CD4-positive, alpha-beta memory T cell (primary cell): ENCODE measurements at regions not wholly inside any gene's neighbourhood (a gene's known extent, or its start where the extent isn't known, plus 50 kb on each side); places are given as distances from the start of the nearest gene placed in this dataset.
A peak's percentile ranks its signal among the peaks of the same experiment; 100 is the strongest.
"Not testable (repeated sequence)": the region's sequence is repeated elsewhere in the genome, so short reads cannot be mapped to it uniquely, and the experiment has no call there.

ENCODE experiments used
- CTCF ChIA-PET: fragments of 350-600 bp; sonication (Branson Sonifier 250); formaldehyde crosslinking; loops from one replicate; lab custom pipeline; 2021; ENCODE audit warnings: inconsistent platforms; ENCODE audit not compliant: partially characterized antibody; lab: Charles Lee
- POLR2A ChIA-PET: fragments of 350-600 bp; sonication (Branson Sonifier 250); formaldehyde crosslinking; loops from one replicate; lab custom pipeline; 2021; ENCODE audit not compliant: partially characterized antibody; lab: Charles Lee
- DNase-seq, 5 donors: peaks; one replicate each; pipeline versions ENCODE4 v3.0.0 to v3.0.0-alpha.2; 2020 to 2022; ENCODE audit warnings: mixed read lengths in 1 of 5
- H3K27ac ChIP-seq: one replicate; pipeline ENCODE4 v1.7.0; 2013; ENCODE audit warnings: low read depth, low read length
- H3K27me3 ChIP-seq: 2 replicates; pipeline ENCODE4 v1.7.0; 2013; ENCODE audit warnings: mild to moderate bottlenecking, low read length, moderate library complexity; ENCODE audit not compliant: insufficient read depth
- H3K36me3 ChIP-seq: 2 replicates; pipeline ENCODE4 v1.7.0; 2013; ENCODE audit warnings: mild to moderate bottlenecking, low read length, moderate library complexity; ENCODE audit not compliant: insufficient read depth
- H3K4me1 ChIP-seq: 2 replicates; pipeline ENCODE4 v1.7.0; 2013; ENCODE audit warnings: mild to moderate bottlenecking, low read length, moderate library complexity; ENCODE audit not compliant: insufficient read depth
- H3K4me3 ChIP-seq, 2 donors: one replicate each; pipeline ENCODE4 v1.7.0; 2013; ENCODE audit warnings: low read length in 2 of 2, mild to moderate bottlenecking in 1 of 2
- H3K9me3 ChIP-seq, 2 donors: one replicate each; pipeline ENCODE4 v1.7.0; 2013; ENCODE audit warnings: low read length in 2 of 2, control low read depth in 1 of 2; ENCODE audit not compliant: control insufficient read depth in 1 of 2
- H3K27ac Mint-ChIP-seq, 7 donors: one replicate each; pipeline ENCODE4 v1.8.0; 2020 to 2021; ENCODE audit warnings: mixed read lengths in 7 of 7, mild to moderate bottlenecking in 6 of 7, inconsistent platforms in 3 of 7, moderate library complexity in 3 of 7
- H3K27me3 Mint-ChIP-seq, 2 donors: one replicate each; pipeline ENCODE4 v1.8.0; 2020 to 2021; ENCODE audit warnings: mixed read lengths in 2 of 2
- H3K36me3 Mint-ChIP-seq, 2 donors: one replicate each; pipeline ENCODE4 v1.8.0; 2020 to 2021; ENCODE audit warnings: mixed read lengths in 2 of 2, inconsistent platforms in 1 of 2, mild to moderate bottlenecking in 1 of 2
- H3K4me1 Mint-ChIP-seq, 4 donors: one replicate each; pipeline ENCODE4 v1.8.0; 2020 to 2021; ENCODE audit warnings: mixed read lengths in 4 of 4, mild to moderate bottlenecking in 1 of 4
- H3K4me3 Mint-ChIP-seq, 8 donors: one replicate each; pipeline ENCODE4 v1.8.0; 2020 to 2021; ENCODE audit warnings: mixed read lengths in 8 of 8, mild to moderate bottlenecking in 7 of 8, moderate library complexity in 6 of 8, inconsistent platforms in 3 of 8
- H3K9me3 Mint-ChIP-seq, 8 donors: one replicate each; pipeline ENCODE4 v1.8.0; 2020 to 2021; ENCODE audit warnings: mixed read lengths in 8 of 8, mild to moderate bottlenecking in 5 of 8, inconsistent platforms in 3 of 8, moderate library complexity in 1 of 8
- intact Hi-C: fragments of 100-400 bp; cut with micrococcal nuclease; formaldehyde crosslinking; loops from one replicate; pipeline ENCODE4 v1.15.1; 2023

DNA sequence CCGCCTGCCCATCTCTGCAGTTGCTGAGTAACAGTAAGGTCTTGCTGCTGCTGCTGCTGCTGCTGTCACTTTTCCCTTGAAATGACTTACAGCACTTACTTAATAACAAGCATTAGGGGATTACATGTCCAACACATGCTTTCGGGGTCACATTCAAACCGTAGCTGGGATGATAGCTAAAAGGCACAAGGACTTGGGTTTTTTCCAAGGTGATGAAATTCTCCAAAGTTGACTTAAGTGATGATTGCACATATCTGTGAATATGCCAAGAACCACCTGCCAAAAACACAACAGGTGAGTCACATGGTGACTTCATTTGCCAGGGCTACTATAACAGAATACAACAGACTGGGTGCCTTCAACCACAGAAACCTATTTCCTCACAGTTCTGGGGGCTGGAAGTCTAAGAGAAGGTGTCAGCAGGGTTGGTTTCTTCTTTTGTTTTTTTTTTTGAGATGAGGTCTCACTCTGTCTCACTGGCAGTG is 121.9 kb upstream of the TNRC6C start:
- POLR2A ChIA-PET: interaction anchor here (1.4 to 2.3 kb wide), 2 partner anchors 51 to 122 kb away, joined by 9 read pairs; partner anchors contain the start of gene TNRC6C
- intact Hi-C loops: no loop called here
- CTCF ChIA-PET: interaction anchor here (0.9 kb wide), 1 partner anchor 26 kb away, joined by 4 read pairs; no protein-coding TSS in a partner anchor
- H3K27ac Mint-ChIP-seq: peak overlapping the region in 3 of 7 donors; percentile 40 to 74 (median 54)
- peak in 3 of 5 donors; percentile 20 to 74 (median 22) for DNase-seq
- H3K4me3 Mint-ChIP-seq: no peak overlapping the region
- no peaks in the 10 kb centered on the region for H3K36me3 ChIP-seq
- no peaks in the 10 kb centered on the region for H3K36me3 Mint-ChIP-seq
- no peaks in the 10 kb centered on the region for H3K9me3 ChIP-seq
- H3K27ac ChIP-seq: no peak overlapping the region
- H3K9me3 Mint-ChIP-seq: no peaks in the 10 kb centered on the region
- H3K4me1 Mint-ChIP-seq: peaks cover 23 to 60% (median 31%) of the 10 kb centered on the region in 4 donors
- no peak overlapping the region for H3K4me3 ChIP-seq
- no peaks in the 10 kb centered on the region for H3K27me3 ChIP-seq
- H3K27me3 Mint-ChIP-seq: no peaks in the 10 kb centered on the region
- peaks cover 17% of the 10 kb centered on the region for H3K4me1 ChIP-seq

DNA sequence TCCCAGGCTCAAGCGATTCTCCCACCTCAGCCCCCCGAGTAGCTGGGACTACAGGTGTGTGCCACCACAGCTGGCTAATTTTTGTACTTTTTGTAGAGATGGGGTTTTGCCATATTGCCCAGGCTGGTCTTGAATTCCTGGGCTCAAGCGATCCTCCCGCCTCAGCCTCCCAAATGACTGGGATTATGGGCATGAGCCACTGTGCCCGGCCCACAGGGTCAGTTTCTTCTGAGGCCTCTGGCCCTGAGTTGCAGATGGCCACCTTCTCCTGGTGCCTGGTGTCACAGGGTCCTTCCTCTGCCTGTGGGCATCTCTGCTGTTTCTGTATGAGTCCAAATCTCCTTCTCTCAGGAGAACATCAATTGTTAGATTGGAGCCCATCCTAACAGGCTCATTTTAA is 121.4 kb upstream of the TNRC6C start:
- CTCF ChIA-PET, H3K27me3 Mint-ChIP-seq, intact Hi-C loops, DNase-seq, H3K36me3 Mint-ChIP-seq, H3K4me3 ChIP-seq, H3K27ac ChIP-seq, H3K9me3 Mint-ChIP-seq, H3K27me3 ChIP-seq, H3K4me3 Mint-ChIP-seq, H3K36me3 ChIP-seq, H3K9me3 ChIP-seq: not testable (repeated sequence)
- POLR2A ChIA-PET: interaction anchor here (1.3 kb wide), 2 partner anchors 45 to 121 kb away, joined by 4 to 5 read pairs; partner anchors contain the start of gene TNRC6C
- H3K4me1 Mint-ChIP-seq: peaks cover 26 to 60% (median 34%) of the 10 kb centered on the region in 4 donors
- peak overlapping the region in 1 of 7 donors; percentile 54 for H3K27ac Mint-ChIP-seq
- H3K4me1 ChIP-seq: peaks cover 22% of the 10 kb centered on the region

DNA sequence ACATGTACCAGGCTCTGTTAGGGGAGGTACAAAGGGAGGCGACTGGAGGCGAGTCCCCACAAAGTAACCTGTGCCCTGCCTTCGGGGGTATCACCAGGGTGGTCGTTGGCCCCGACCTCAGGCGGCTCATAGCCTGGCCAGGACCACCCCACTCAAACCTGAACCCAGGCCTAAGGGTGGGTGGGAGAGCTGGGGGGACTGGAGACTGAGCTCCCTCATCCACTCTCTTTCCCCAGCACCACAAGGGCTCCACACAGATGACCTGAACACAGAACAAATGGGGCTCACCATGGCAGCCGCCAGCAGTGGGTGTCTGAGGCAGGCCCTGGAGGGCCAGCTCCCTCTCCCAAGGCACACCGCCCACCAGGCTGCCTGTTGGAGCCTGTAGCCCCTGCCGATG is 120.6 kb upstream of the TNRC6C start:
- Histone ChIP-seq H3K4me1 (peaks cover 30% of the 10 kb centered on the region), H3K27me3 (no peaks in the 10 kb centered on the region), H3K4me3 (no peak overlapping the region), H3K27ac (no peak overlapping the region), H3K9me3 (no peaks in the 10 kb centered on the region), H3K36me3 (no peaks in the 10 kb centered on the region)
- H3K27me3 Mint-ChIP-seq: no peaks in the 10 kb centered on the region
- H3K27ac Mint-ChIP-seq: no peak overlapping the region
- no peak for DNase-seq
- H3K4me1 Mint-ChIP-seq: peaks cover 32 to 67% (median 42%) of the 10 kb centered on the region in 4 donors
- intact Hi-C loops: no loop called here
- POLR2A ChIA-PET: interaction anchor here (1.3 kb wide), 2 partner anchors 44 to 120 kb away, joined by 4 to 5 read pairs; partner anchors contain the start of gene TNRC6C
- no peaks in the 10 kb centered on the region for H3K9me3 Mint-ChIP-seq
- H3K4me3 Mint-ChIP-seq: no peak overlapping the region
- CTCF ChIA-PET: no interaction called here
- H3K36me3 Mint-ChIP-seq: no peaks in the 10 kb centered on the region

DNA sequence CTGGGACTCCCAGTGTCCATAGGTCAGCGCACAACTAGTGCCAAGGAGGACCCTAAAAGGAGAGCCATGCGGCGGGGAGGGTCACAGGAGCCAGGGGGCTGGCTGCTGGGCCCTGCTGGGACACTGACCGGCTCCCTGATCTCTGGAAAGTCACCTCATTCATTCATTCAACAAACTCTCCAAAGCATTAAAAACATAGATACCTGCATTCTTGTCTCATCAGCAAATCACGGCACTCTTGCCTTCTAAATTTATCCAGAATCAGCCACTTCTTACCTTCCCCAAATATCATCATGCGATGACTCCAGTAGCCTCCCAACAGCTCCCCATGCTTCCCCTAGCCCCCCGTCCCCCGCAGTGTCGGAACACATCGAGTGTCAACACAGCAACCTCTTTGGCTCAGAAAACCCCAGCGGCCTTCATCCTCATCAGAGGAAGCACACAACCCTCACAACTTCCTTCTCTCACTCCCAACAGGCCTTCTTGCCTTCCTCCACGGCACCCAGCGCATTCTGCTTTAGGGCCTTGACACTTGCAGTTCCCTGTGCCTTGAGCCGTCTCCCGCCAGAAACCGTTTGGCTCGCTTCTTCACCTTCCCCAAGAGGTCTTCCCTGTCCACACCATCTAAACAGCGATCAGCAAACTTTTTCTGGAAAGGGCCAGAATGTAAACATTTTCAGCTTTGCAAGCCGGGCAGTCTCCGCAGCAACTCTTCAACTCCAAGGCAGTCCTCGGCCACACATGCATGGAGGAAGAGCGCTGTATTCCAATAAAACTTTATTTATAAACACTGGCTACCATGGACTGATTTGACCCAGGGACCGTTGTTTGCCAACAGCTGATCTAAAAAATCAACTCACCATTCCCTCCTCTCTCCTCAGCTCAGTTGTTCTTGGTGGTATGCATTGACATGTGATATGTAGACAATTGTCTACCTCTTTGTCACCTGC is 119.5 kb upstream of the TNRC6C start:
- CTCF ChIA-PET: no interaction called here
- intact Hi-C loops: no loop called here

DNA sequence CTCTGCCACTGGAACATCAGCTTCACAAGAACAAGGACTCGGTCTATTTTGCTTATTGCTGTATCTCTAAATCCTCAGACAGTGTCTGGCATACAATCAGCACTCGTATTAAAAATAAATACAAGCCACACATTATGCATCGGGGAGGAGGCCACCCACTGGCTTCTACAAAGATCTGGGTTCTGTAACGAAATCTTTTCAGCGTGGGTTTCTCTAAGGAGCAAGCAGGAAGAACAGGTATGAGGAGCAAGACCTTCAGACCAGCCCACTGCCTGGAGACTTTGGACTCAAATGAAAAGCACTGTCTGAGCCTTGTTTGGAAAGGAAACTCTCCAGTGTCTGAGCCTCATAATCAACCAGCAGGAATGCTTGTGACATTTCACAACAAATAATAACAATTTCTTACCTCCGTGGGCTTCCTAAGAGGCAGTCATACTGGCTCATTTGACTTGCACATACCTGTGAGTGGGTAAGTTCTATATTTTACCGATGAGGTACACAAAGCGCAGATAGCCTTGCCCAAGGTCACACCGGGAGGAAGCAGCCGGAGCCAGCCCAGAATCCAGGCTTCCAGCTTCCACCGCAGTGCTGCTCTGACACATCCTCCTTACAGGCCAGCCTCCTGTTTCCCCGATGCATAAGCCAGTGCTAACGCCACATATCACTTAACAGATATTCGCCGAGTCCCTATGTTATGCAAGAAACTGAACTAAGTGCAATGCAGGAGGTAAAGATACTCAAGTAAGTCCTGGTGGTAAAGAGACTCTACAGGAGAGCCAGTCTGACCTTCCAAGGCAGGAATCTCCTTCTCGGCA is 118.6 kb upstream of the TNRC6C start:
- Histone ChIP-seq H3K36me3 (no peaks in the 10 kb centered on the region), H3K4me3 (no peak overlapping the region), H3K4me1 (peaks cover 36% of the 10 kb centered on the region), H3K27ac (no peak overlapping the region), H3K9me3 (no peaks in the 10 kb centered on the region), H3K27me3 (no peaks in the 10 kb centered on the region)
- Mint-ChIP-seq H3K9me3 (no peaks in the 10 kb centered on the region), H3K4me1 (peaks cover 31 to 67% (median 45%) of the 10 kb centered on the region in 4 donors), H3K36me3 (no peaks in the 10 kb centered on the region), H3K27me3 (no peaks in the 10 kb centered on the region), H3K27ac (peak overlapping the region in 1 of 7 donors; percentile 19), H3K4me3 (no peak overlapping the region)
- ChIA-PET CTCF (no interaction called here), POLR2A (interaction anchor here (0.8 kb wide), 1 partner anchor 42 kb away, joined by 3 read pairs; no protein-coding TSS in a partner anchor)
- intact Hi-C loops: loop anchor here (10.0 kb wide), 1 partner anchor 65 kb away; no protein-coding TSS in a partner anchor
- DNase-seq: no peak

More for the DNA sequence above, 119.5 kb upstream of the TNRC6C start:
- H3K9me3 Mint-ChIP-seq: no peaks in the 10 kb centered on the region
- no peak for DNase-seq
- H3K4me3 Mint-ChIP-seq: no peak overlapping the region
- H3K27ac Mint-ChIP-seq: peak overlapping the region in 5 of 7 donors; percentile 44 to 68 (median 65)
- Histone ChIP-seq H3K4me3 (no peak overlapping the region), H3K9me3 (no peaks in the 10 kb centered on the region), H3K27ac (no peak overlapping the region), H3K4me1 (peaks cover 36% of the 10 kb centered on the region), H3K27me3 (no peaks in the 10 kb centered on the region), H3K36me3 (no peaks in the 10 kb centered on the region)
- H3K36me3 Mint-ChIP-seq: no peaks in the 10 kb centered on the region
- POLR2A ChIA-PET: no interaction called here
- peaks cover 34 to 67% (median 46%) of the 10 kb centered on the region in 4 donors for H3K4me1 Mint-ChIP-seq
- H3K27me3 Mint-ChIP-seq: no peaks in the 10 kb centered on the region

DNA sequence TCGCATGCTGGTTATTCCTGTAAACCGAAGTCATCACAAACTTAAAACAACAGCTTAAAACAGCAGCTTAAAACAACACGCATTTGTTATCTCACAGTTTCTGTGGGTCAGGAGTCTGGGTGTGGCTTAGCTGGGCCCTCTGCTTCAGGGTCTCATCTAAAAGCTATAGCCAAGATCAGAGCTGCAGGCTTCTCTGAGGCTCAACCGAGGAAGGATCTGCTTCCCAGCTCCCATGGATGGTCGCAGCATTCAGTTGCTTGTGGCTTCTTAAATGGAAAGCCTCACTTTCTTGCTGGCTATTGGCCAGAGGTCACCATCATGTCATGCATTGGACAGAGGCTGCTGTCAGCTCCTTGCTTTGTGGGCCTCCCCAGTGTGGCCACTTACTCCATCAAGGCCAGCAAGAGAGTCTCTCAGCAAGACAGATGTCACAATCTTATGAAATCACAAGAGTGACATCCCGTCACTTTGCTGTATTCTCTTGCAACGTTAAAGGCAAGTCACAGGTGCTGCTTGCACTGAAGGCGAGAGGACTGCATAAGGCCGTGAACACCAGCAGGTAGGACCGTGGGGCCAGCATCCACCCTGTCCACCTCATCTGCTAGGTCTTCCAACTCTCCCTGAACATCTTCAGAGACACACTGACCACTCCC is 117.9 kb upstream of the TNRC6C start:
- Mint-ChIP-seq H3K9me3 (no peaks in the 10 kb centered on the region), H3K27ac (peak overlapping the region in 5 of 7 donors; percentile 13 to 64 (median 19)), H3K4me3 (no peak overlapping the region), H3K36me3 (no peaks in the 10 kb centered on the region), H3K27me3 (no peaks in the 10 kb centered on the region), H3K4me1 (peaks cover 27 to 66% (median 41%) of the 10 kb centered on the region in 4 donors)
- intact Hi-C loops: loop anchor here (10.0 kb wide), 1 partner anchor 66 kb away; no protein-coding TSS in a partner anchor
- no peaks in the 10 kb centered on the region for H3K9me3 ChIP-seq
- no peaks in the 10 kb centered on the region for H3K36me3 ChIP-seq
- ChIA-PET CTCF (no interaction called here), POLR2A (interaction anchor here (0.8 to 3.9 kb wide), 3 partner anchors 41 to 174 kb away, joined by 3 to 58 read pairs (median 4); partner anchors contain the start of gene TNRC6C)
- H3K4me1 ChIP-seq: peaks cover 43% of the 10 kb centered on the region
- H3K27ac ChIP-seq: no peak overlapping the region
- H3K4me3 ChIP-seq: no peak overlapping the region
- DNase-seq: no peak
- no peaks in the 10 kb centered on the region for H3K27me3 ChIP-seq
